ENCODE measurements at regions not wholly inside any gene's neighbourhood (a gene's known extent, or its start where the extent isn't known, plus 50 kb on each side); places are given as distances from the start of the nearest gene placed in this dataset.

GRCh38 chr2:198347349-198347748 is 543.0 kb downstream of the PLCL1 start:
- DNase-seq (ENCODE audit: low read depth) = no peak

GRCh38 chr2:198343471-198343870 is 539.1 kb downstream of the PLCL1 start:
- DNase-seq (ENCODE audit: low read depth) = no peak

DNA sequence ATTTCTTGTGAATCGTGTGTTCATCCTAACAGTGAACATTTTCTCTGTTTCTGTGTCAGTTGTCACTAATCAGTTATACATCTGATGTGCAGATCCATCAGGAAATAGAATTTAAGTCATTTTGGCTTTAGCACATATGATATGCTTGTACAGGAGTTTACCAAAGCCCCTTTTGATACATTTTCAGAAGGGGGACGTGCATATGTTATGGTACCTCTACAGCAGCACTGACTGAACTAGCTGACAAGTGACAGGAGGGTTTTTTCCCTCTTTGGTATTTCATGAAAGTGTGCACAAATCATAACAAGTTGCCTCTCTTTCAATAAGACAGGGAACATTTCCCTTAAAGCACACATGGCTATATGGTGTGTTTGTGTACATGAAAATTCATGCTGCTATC is 536.5 kb downstream of the PLCL1 start:
- no peak for DNase-seq (ENCODE audit: low read depth)

DNA sequence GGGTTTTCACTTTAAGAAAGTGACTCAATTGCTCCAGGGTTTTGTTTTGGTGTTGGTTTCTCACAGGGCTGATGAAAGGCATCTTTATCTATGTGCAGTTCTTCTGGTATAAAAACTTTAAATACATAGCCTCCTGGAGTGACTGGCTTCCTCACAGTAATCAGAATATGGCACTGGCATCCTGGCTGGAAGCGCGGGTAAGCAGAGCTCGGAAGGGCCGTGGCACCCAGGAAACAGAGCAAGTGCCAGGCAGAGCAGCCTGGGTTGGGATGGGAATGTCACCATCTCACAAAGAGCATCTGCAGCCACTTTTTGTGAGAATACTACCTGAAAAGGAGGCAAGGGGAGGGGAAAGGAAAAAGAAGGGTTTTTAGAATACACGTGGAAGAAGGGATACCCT is 534.7 kb downstream of the PLCL1 start:
- DNase-seq (ENCODE audit: low read depth) = no peak

DNA sequence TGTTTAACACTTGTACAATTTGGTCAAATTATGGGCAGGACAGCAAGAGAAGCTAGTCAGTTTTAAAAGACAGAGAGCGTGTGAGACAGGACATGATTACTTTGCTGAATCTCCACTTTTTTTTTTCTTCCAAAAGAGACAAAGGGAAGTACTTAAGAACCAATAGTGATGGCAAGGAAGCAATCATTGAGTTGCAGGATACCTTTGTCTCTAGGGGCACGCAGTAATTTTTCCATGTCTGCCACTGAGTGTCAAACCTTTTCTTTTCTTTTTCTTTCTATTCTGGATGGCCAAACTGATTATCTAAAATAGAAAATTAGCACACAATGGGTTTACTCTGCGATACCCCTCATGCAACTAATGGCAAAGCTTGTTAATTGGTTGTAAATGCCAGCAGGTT is 533.0 kb downstream of the PLCL1 start:
- DNase-seq (ENCODE audit: low read depth) = no peak

DNA sequence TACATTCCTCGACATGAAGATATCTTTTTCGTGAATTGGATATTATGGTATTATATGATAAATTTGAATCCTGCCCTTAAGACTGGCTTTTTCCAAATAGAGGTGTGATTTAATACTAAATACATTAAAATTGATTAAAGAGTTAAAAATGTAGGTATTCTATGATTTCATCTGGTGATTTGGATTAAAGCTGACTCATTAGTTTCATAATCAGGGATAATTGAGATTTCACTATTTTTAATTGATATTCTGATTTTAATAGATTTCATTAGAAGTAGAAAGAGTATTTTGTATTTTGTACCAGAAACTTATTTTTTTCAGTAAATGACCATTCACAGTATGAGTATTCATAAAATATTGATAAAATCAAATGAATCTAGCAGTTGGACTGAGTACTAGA is 524.1 kb downstream of the PLCL1 start:
- DNase-seq (ENCODE audit: low read depth) = no peak

GRCh38 chr2:198327526-198327925 is 523.1 kb downstream of the PLCL1 start:
- no peak for DNase-seq (ENCODE audit: low read depth)

- peak; percentile 3 for DNase-seq (ENCODE audit: low read depth)
Observed at GRCh38 chr2:198326431-198326830, 522.0 kb downstream of the PLCL1 start.

GRCh38 chr2:198325359-198325758 is 521.0 kb downstream of the PLCL1 start:
- DNase-seq (ENCODE audit: low read depth) = peak; percentile 41

DNA sequence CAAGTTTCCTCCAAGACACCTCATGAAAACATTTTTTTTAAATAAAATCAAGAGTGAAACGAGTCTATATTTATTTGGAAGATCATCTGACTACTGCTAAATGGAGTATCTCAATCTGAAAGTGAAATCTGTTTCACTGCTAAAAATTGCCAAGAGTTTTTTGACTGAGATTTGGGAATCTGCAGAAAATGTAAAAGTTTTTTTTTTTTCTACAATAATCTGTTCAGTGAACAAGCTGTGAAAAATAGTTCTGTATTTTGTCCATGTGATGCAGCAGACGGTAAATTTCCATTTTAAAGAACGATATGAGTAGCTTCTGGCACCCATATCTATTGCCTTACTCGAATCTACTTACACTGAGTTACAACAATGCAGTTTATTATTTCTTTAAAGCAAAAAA is 519.7 kb downstream of the PLCL1 start:
- no peak for DNase-seq (ENCODE audit: low read depth)

DNA sequence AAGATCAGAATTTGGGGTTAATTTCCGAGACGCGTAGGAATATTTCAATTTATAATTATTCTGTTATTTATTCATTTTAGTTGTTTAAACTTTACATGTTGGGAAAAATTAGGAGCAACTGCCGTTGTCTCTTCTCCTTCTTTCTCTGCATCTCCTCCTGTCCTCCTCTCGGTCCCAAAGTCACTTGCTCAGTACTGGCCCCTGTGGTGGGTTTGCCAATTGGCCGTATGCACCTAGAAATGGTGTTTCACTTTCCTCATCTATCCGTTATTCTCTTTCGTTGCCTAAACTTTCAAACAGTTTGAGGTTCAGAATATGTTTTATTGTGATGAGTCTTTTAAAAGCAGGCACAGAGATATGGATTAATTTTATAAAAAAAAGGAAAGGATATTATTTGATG is 517.9 kb downstream of the PLCL1 start:
- no peak for DNase-seq (ENCODE audit: low read depth)

DNA sequence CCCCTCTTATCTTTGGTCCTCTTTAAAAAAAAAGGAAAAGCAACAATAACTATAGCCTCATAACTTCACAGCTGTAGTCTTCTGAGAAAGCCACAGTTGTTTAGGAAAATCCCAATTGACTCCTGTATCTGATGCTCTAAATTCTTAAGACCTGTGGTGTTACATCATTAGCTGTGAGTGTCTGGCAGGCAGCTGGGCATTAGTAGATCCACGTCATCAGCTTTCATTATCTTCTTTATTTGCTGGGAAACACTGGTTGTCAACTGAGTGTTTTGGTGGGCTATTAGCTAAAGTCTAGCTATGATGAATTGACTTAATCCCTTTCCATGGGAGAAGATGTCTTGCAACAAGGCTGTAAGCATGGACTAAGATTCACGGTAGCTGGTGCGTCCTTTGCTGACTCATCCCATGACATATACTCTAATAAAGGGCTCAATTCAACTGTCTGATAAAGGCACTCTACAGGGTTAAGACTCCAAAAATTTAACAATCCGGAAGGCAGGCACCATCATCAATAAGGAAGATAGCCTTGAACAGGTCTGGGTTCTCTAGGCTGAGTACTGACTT is 517.2 kb downstream of the PLCL1 start:
- no peak for DNase-seq (ENCODE audit: low read depth)

DNA sequence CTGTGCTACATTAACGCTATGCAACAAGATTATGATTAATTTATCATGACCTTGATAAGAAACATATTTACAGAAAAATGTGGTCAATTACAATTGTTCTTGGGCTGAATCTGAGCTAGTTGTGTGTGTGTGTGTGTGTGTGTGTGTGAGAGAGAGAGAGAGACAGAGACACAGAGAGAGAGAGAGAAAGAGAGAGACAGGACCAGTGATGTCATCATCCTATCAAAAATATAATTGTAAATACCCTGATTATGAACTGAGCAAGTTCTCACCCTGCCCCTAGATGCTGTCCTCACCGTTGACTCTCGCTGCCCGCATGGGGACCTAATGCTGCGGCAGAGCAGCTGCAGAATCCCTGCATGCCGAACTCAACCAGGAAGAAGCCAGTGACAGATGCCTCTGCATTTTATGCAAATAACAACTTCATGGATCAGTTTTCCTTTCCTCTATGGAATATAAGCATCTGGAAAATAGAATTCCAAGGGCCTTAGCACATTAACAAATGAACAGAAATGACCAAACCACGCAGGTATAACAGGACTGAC is 512.5 kb downstream of the PLCL1 start:
- DNase-seq (ENCODE audit: low read depth) = no peak

DNA sequence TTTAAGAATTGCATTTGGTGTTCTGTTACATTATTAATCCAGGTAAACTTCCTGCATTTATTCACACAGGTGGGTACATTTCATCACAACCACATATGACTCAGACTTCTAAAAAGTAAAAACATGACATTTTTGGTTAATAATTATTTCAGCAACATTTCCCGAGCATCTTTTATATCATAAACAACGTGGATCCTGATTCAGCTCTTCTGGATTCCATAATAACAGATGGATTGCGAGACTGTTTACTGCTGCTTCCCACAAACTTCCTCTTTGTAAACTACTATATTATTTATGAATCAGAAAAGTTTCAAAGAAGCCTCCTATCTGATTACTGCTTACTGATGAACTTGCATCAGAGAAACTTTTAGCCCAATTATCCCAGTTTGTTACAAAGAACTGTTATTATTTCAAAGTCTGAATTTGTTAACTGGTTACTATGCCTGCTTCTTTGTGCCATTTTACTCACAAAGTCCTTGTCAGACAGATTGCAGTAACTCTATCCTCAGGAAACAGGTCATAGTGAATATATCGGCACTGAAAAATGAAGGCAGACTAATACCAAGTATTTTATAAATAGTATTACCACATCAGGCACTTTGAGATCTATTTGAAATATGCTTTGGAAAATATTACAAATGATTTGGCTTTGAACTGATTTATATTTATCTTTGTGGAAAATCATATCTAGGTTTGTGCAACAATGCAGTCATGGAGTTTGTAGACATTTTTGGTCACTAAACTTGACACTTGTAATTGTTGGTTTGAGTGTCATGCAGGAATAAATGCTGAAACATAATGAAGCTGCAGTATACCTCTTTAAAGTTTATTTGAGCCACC is 511.6 kb downstream of the PLCL1 start:
- no peak for DNase-seq (ENCODE audit: low read depth)

GRCh38 chr2:198314559-198315153 is 510.3 kb downstream of the PLCL1 start:
- DNase-seq (ENCODE audit: low read depth) = peak; percentile 68

DNA sequence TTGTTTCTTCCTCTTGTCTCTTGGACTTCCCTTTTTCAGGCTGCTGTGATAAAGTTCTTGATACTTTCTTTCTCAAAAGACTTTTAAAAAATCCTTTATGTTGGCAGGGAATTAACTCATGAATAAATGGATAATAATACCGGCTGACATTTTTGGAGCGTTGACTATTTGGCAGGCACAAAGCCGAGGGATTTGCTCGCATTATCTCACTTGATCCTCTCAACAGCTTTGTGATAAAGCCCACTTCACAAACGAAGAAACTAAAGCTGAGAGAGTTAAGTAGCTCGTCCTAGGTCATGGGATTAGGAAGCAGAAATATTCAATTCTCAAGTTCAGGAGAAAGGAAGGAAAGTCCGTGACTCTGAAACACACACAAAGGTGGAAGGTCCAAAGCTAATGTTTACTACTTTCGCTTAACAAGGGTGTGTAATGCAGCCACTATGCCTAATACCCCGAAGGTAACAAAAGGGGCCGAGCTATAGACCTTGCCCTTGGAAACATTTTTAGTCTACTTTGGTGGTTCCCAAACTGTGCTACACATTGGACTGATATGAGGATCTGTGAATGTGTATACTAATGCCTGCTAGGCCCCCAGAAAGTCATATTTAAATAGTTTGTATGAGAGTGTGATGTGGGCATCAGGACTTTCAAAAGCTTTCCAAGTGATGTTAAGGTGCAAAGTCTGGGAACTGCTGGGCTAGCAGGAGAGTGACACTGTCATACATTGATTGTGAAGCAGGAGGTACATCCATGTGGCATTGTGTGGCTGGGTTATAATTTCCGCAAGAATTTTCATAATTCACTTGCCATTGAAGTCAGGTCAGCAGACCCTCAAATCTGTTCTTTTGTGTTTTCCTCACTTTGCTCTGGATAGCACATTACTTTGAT is 508.4 kb downstream of the PLCL1 start:
- DNase-seq (ENCODE audit: low read depth) = no peak

DNA sequence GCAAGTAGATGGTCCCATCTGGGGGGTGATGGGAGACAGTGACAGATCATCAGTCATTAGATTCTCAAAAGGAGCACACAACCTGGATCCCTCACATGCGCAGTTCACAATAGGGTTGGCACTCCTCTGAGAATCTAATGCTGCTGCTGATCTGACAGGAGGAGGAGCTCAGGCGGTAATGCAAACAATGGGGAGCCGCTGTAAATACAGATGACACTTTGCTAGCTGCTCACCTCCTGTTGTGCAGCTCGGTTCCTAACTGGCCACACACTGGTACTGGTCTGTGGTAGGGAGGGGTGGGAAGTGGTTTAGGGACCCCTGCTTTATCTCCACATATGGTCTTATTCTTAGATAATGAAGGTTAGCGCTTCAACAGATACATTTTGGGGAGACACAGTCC is 506.6 kb downstream of the PLCL1 start:
- no peak for DNase-seq (ENCODE audit: low read depth)

DNA sequence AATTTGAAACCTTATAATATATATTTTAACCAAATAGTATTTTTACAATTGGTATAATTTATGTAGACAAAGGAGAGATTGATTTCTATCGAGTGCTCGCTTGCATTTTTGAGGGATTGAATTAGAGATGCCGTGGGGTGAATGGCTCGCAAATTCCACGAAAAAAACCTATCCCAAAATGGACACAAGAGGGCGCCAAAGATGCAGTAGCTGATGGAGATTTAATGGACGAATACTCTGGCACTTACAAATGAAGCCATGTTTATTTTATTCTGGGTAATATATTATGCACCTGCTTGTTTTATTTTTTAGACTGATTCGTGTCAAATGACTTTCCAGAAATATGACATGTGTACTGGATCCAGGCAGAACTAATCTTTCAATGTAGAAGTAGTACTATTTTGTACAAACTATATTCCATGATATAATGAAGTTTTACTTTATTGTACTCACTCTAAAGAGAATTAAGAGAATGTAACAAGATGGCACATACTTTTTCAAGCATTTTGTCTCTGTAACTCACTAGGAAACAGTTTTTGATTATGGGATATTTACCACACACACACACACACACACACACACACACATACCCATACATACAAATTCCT is 505.4 kb downstream of the PLCL1 start:
- peak; percentile 48 for DNase-seq (ENCODE audit: low read depth)

GRCh38 chr2:198309081-198309480 is 504.7 kb downstream of the PLCL1 start:
- DNase-seq (ENCODE audit: low read depth) = no peak

- DNase-seq (ENCODE audit: low read depth) = no peak
Observed at GRCh38 chr2:198308368-198308767, 504.0 kb downstream of the PLCL1 start.

- DNase-seq (ENCODE audit: low read depth) = no peak
Observed at GRCh38 chr2:198307093-198307492, 502.7 kb downstream of the PLCL1 start.

- no peak for DNase-seq (ENCODE audit: low read depth)
Observed at GRCh38 chr2:198304859-198305258, 500.5 kb downstream of the PLCL1 start.
